CD4-positive, alpha-beta T cell treated with Interleukin-17A for 4 hours (primary cell): ENCODE measurements at regions not wholly inside any gene's neighbourhood (a gene's known extent, or its start where the extent isn't known, plus 50 kb on each side); places are given as distances from the start of the nearest gene placed in this dataset.
"Not testable (repeated sequence)": the region's sequence is repeated elsewhere in the genome, so short reads cannot be mapped to it uniquely, and the experiment has no call there.

Experiments
- DNase-seq: peaks from one replicate; pipeline ENCODE4 v3.0.0-alpha.2; 2020; ENCODE audit warnings: mixed read lengths

DNA sequence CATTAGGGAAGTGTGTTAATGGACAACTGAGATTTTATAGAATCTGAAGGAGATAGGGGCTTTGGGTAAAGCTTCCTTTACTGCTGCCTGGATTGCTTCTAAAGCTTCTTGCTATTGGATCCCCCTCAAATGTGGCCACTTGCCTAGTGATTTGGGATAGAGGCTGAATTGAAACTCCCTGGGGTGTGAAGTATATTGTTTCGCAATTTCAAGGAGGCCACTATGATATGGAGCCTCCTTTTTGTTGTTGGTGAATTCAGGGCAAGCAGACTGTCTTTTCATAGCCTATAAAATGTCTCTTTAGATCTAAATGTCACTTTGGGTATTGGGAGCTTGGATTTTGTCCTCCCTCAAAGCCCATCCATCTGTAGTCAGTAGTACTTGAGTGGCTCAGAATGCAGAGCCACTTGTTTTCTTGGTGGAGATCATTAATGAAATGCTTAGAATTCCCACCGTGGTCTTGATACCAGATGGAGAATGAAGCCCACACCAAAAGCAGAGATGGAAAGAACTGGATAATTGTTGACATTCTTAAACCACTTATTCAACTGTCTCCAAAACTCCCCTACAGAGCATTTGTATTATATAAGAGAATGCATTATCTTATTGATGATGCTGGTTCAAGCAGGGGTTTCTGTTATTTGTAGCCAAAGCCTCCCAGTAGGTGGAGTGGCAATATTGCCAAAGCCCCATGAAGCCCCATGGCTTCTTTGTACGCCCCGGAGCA lies 144.3 kb upstream of the KCNE2 start:
- DNase-seq = no peak

DNA sequence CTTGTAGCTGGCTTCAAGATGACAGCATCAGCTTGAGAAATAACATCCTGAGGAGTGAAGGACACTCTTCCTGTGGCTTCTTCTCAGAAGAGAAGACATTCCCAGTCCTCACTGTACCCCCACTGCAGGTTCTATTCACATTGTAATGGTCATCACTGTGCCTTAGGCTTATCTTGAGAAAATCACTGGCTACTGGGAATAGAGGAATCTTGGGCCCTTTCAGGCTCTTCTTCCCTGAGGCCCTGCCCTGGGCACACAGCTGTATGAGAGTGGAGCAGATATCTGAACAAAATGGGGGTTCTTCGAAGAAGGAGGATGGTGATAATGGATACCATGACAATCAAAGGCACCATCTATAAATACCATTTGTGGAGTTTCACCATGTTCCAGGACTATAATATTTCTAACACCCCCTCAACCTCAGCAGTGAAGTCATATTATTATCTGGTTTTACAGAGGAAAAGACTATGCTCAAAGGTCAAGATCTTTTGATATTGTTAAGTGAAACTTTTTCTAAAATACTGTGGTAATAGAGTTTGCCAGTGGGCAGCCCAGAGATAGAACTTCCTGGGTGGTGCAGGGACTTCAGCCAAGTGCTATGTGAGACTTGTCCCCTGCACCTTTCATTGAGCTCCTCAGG lies 143.1 kb upstream of the KCNE2 start:
- DNase-seq = no peak

GRCh38 chr21:34221331-34222030 lies 142.3 kb upstream of the KCNE2 start:
- no peak for DNase-seq

DNA sequence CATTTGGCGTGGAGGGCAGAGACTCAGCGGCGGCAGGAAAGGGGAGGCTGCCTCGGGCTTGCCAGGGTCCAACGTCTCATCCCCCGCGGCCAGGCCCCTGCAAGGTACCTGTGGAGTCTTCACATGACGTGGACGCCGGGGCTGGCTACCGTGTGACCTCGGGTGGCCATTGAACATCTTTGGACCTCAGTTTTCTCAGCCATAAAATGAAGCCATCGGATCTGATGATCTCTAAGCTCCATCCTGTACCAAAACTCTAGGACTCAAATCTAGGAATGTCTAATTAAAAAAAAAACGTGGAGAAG lies 141.8 kb upstream of the KCNE2 start:
- DNase-seq = no peak

DNA sequence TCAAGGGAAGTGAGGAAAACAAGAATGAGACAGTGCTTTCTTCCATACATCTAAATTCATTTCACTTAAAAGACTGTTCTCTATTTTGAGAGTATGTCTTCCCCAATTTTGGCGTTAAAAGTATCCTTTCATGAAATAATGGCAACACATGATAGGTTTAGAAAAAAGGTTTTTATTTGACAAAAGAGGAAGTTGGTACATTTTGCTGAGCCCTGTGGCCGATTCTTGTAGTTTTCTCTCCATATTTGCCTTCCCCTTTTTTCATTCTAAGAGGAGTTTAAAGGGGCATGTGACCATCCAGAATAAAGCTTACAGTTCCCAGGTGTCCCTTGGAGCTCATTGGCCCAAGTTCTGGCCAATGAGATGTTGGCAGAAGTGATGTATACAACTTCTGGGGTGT lies 140.4 kb upstream of the KCNE2 start:
- no peak for DNase-seq

DNA sequence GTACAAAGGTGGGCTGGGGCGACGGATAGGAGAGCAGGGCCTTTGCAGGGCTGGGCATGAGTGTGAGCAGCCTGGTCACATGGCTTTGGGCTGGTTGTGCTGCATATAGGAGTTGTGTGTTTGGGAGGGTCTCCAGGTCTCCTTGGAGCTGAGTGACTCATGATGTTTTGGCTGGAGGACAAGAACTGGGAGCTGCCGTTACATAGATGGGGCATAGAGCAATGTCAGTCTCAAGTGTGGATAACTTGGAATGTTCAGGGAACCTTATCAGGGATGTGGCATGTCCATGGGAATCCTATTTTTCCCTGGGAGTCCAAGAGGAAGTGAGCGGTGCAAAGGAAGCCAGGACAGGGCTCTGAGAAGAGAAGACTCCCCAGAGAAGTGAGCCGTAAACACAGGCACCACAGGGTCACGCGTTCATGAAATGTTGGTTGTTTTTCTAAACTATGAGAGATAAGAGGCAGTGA lies 136.4 kb upstream of the KCNE2 start:
- DNase-seq = no peak

- no peak for DNase-seq
Observed at GRCh38 chr21:34228792-34229191, 135.0 kb upstream of the KCNE2 start.

- DNase-seq = no peak
Observed at GRCh38 chr21:34229353-34229752, 134.5 kb upstream of the KCNE2 start.

- DNase-seq = not testable (repeated sequence)
Observed at GRCh38 chr21:34233741-34234140, 130.1 kb upstream of the KCNE2 start.

GRCh38 chr21:34235514-34235913 lies 128.3 kb upstream of the KCNE2 start:
- no peak for DNase-seq

DNA sequence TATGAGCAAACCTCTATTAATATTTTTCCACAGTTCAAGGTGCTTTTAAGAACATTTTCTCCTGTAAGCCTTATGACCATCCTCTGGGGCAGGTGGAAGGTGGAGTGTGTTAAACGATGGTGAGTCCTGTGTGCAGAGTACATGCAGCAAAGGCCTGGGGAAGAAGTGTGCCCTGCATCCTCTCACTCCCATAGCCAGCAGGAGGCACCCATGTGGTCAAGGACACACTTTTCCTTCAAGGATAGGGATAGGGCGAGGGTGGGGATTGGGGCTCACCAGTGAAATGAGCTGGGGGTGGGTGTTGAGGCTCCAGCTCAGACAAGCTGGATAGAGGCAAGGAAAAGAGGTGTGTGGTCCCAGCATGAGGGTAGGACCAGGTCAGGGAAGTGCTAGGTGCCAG lies 120.8 kb upstream of the KCNE2 start:
- DNase-seq = no peak

- peak; percentile 50 for DNase-seq
Observed at GRCh38 chr21:34243562-34243961, 120.2 kb upstream of the KCNE2 start.

GRCh38 chr21:34252751-34253150 lies 111.1 kb upstream of the KCNE2 start:
- DNase-seq = no peak

DNA sequence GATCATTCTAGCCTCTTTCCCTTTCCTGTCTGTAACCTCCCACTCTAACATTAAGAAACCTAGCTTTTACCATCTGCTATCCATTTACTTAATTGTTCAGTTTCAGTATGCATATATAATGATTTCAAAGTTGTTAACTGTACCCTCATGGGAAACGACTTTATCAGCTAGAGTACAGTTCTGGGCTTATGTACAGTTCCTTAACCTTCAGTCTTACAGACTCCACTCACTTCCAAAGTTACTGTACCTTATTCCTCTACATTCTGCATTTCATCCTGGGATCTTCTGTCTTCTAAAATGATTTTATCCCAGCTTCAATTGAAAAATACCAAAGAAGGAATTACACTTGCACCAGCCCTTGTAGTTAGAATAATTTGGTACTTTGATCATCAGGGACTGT lies 108.7 kb upstream of the KCNE2 start:
- DNase-seq = no peak

DNA sequence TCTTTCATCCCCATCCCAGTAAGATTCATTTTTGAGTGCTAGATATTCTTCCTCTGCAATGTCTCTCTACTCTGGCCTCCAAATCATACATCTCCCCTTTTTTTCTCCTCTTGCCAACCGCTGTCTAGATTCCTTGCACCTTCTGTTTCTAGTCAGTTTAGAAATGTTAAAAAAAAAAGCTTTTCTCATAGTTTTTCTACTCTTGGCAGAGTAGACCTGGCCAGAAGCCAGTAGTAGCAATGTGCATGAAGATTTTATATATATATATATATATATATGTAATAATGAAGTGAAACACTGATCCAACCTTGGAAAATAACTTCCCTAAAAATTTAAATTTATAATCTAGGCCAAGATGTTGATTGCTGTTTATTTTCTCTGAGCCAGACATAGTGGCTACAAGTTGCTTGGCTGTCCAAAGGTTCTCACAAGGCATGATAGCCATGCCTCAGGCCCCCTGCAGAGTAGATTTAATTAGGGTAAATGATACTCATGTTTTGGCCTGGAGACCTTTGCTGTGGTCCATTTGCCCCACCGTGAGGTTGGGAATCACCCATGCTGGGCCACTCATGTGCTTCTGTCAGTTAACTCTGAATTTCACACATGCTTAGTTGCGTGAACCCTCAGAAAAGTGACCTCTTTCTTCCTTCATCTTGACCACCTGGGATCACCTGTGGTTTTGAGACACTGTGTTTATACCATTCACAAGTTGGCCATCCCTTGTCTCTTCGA lies 103.4 kb upstream of the KCNE2 start:
- DNase-seq = no peak

- no peak for DNase-seq
Observed at GRCh38 chr21:34261841-34262468, 101.9 kb upstream of the KCNE2 start.

DNA sequence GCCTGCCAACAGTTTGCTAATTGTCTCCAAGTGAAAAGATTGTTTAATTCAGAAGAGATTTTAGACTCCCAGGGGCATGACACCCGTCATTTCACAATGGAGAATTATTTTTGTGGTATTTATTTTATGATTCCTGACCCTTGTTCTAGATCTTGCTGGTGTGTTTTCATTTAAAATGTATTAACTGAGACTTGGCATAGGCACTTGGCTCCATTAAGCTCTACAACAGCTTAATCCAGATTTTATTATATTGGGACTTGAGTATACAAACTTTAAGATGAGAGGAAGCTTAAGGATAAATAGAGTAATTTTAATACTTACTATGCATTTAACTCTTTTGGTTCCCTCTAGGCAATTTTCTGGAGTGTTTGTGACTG lies 101.3 kb upstream of the KCNE2 start:
- no peak for DNase-seq

DNA sequence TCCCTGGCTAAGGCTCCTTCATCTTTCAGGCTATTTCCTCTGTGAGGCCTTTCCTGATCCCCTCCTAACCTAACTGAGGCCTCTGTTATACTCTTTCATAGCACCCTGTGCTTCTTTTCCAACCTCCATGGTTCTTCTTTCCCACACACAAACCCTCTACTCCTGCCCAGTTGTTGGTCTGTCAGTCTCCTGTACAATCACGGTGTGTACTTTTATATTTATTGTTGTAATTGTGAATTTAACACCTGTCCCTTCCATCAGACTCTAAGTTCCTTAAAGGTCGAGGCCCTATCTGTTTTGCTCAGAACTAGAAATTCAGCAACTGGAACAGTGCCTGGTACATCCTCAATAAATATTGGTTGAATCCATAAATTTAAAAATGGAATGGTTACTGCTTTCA lies 100.2 kb upstream of the KCNE2 start:
- no peak for DNase-seq

- no peak for DNase-seq
Observed at GRCh38 chr21:34266351-34266750, 97.5 kb upstream of the KCNE2 start.

DNA sequence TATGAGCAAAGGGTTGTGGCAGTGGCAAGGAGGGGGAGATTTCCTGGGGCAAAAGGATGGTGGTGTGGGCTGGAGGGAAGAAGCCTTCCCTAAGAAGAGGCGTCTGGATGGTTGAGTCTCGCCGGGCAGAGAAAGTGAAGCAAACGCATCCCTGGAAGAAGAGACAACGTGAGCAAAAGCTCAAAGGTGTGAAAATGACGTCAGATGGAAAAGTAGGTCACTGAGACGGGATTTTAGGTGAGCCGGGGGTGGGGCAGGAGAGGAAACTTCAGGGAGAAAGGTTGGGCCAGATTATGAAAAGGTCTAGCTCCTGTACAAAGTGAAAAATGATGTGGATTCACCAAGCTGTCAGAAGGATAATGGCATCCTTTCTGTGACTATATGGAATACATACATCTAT lies 95.3 kb upstream of the KCNE2 start:
- no peak for DNase-seq

DNA sequence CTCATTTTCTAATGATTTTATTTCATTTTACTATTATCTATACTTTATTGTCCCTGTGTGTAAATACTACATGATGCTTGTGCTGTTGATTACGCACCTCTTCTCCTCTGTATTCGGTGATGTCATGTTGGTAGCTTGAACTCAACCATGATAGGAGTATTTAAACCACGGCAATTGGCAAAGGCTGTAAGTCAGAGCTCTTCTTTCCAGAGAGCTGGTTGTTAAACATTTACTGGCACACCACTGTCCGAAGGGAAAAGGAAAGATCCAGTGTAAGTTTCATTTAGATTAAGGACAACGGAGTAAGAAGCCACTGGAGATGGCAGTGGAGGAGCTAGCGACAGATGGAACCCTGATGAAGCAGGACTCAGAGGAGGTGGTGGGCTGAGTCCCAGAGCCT lies 93.4 kb upstream of the KCNE2 start:
- DNase-seq = no peak

GRCh38 chr21:34271189-34271851 lies 92.5 kb upstream of the KCNE2 start:
- no peak for DNase-seq

GRCh38 chr21:34272321-34272720 lies 91.5 kb upstream of the KCNE2 start:
- DNase-seq = no peak
